ENCODE measurements at regions not wholly inside any gene's neighbourhood (a gene's known extent, or its start where the extent isn't known, plus 50 kb on each side); places are given as distances from the start of the nearest gene placed in this dataset.

DNA sequence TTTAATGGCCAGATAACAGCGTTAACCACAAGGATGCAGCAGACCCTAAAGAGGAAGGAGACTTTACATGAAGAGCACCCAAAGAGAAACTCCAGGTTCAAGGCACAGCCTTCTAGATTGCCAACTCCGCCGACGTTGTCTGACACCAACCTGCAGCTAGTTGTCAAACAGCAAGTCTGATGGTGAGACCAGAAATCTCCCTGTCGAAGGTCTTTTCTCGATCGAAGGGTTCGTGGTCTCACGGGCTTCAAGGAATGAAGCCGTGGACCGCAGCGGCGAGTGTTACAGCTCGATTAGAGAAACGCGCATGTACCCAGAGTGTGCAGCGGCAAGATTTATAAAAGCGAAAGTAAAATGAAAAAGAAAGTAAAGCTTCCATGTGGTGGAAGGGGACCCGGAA, 656.3 kb downstream of the XIRP2 start:
- H3K27ac ChIP-seq = no peak overlapping the region
- DNase-seq (peak in 1 of 4 donors; percentile 40), ATAC-seq (no peak)
- no peaks in the 10 kb centered on the region for H3K36me3 ChIP-seq
- H3K4me1 ChIP-seq = no peaks in the 10 kb centered on the region
- intact Hi-C loops (cut with DNase I) = no loop called here
- TF ChIP-seq, protein P1, sequence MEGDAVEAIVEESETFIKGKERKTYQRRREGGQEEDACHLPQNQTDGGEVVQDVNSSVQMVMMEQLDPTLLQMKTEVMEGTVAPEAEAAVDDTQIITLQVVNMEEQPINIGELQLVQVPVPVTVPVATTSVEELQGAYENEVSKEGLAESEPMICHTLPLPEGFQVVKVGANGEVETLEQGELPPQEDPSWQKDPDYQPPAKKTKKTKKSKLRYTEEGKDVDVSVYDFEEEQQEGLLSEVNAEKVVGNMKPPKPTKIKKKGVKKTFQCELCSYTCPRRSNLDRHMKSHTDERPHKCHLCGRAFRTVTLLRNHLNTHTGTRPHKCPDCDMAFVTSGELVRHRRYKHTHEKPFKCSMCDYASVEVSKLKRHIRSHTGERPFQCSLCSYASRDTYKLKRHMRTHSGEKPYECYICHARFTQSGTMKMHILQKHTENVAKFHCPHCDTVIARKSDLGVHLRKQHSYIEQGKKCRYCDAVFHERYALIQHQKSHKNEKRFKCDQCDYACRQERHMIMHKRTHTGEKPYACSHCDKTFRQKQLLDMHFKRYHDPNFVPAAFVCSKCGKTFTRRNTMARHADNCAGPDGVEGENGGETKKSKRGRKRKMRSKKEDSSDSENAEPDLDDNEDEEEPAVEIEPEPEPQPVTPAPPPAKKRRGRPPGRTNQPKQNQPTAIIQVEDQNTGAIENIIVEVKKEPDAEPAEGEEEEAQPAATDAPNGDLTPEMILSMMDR (IDR thresholded peaks at IDR 0.05) = no peak
- H3K27me3 ChIP-seq = no peaks in the 10 kb centered on the region
- H3K4me3 ChIP-seq = no peak overlapping the region
- H3K9me3 ChIP-seq = no peaks in the 10 kb centered on the region

DNA sequence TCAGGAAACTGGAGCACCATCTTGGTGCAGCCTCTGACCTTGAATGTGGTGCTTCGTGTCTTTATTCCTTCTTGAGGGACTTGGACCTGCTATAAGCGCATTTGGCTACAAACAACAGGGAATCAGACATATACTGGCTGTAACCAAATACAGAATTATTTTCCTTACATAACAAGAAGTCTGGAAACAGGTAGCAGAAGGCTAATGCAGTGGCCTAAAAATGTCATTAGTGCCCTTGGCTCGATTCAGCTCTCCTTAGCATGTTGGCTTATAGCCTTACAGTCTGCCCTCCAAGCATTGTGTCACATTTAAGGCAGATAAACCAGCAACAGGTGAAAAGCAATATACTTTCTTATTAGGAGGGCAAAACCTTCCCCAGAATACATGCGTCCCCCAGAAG, 655.4 kb downstream of the XIRP2 start:
- no peak overlapping the region for H3K4me3 ChIP-seq
- no peaks in the 10 kb centered on the region for H3K4me1 ChIP-seq
- H3K36me3 ChIP-seq = no peaks in the 10 kb centered on the region
- no peak for DNase-seq
- no peaks in the 10 kb centered on the region for H3K27me3 ChIP-seq
- TF ChIP-seq, protein P1 (IDR thresholded peaks at IDR 0.05) = no peak
- H3K27ac ChIP-seq = no peak overlapping the region
- intact Hi-C loops (cut with DNase I) = no loop called here
- ATAC-seq = no peak
- no peaks in the 10 kb centered on the region for H3K9me3 ChIP-seq

DNA sequence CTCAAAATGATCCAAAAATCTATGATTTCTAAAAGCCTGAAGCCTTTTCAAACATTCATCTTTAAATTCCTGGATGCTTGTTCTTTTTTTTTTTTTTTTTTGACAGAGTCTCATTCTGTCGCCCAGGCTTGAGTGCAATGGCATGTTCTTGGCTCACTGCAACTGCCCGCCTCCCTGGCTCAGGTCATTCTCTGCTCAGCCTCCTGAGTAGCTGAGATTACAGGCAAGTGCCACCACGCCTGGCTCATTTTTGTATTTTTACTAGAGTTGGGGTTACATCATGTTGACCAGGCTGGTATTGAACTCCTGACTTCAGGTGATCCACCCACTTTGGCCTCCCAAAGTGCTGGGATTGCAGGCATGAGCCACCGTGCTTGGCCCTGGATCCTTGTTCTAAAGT, 649.5 kb downstream of the XIRP2 start:
- TF ChIP-seq, protein P1 (IDR thresholded peaks at IDR 0.05) = no peak
- Histone ChIP-seq H3K4me3 (no peak overlapping the region), H3K27me3 (no peaks in the 10 kb centered on the region), H3K27ac (no peak overlapping the region), H3K9me3 (no peaks in the 10 kb centered on the region), H3K4me1 (no peaks in the 10 kb centered on the region), H3K36me3 (no peaks in the 10 kb centered on the region)
- intact Hi-C loops (cut with DNase I) = no loop called here
- ATAC-seq = no peak
- no peak for DNase-seq

DNA sequence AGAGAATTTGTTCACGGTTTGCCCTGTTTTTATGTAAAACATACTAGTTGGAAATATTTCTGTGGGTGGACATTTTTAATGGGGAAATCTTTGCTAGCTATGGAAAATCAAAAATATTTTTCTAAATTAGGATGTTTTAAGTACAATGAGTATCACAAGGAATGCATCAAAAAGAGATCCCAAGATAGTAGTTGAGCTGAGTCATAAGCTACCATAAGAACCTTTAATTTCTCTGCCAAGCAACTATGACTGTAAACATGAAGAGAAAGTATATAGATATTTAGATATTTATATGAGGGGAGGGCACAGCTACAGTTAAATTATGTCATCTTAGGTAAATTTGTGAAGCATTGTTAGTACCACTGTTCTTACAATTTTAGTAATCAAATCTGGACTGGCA, 646.2 kb downstream of the XIRP2 start:
- TF ChIP-seq, protein P1 (IDR thresholded peaks at IDR 0.05) = no peak
- H3K4me3 ChIP-seq = no peak overlapping the region
- no peak overlapping the region for H3K27ac ChIP-seq
- H3K36me3 ChIP-seq = no peaks in the 10 kb centered on the region
- intact Hi-C loops (cut with DNase I) = no loop called here
- H3K9me3 ChIP-seq = no peaks in the 10 kb centered on the region
- H3K4me1 ChIP-seq = no peaks in the 10 kb centered on the region
- no peaks in the 10 kb centered on the region for H3K27me3 ChIP-seq
- DNase-seq (no peak), ATAC-seq (no peak)

DNA sequence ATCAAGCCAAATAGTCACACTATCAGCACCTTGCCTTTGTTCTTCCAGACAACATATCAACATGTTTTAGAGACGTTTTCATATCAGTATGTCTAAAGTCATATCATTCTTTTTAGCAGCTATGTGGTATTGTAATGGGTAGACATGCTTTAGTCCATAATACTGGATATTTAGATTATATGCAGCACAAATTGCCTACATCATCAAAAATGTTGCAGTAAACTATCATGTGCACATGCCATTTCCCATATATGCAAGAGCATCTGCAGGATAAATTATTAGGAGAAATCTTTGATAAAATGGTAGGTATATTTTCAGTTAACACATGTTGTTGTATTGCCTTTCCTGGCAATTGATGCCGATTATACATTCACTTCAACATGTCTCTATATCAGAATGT, 636.5 kb downstream of the XIRP2 start:
- no peak overlapping the region for H3K4me3 ChIP-seq
- H3K27ac ChIP-seq = no peak overlapping the region
- intact Hi-C loops (cut with DNase I) = no loop called here
- ATAC-seq (no peak), DNase-seq (no peak)
- no peaks in the 10 kb centered on the region for H3K9me3 ChIP-seq
- no peaks in the 10 kb centered on the region for H3K27me3 ChIP-seq
- no peaks in the 10 kb centered on the region for H3K36me3 ChIP-seq
- H3K4me1 ChIP-seq = no peaks in the 10 kb centered on the region
- TF ChIP-seq, protein P1 (IDR thresholded peaks at IDR 0.05) = no peak
